RWPE2 (cell line): ENCODE measurements at regions not wholly inside any gene's neighbourhood (a gene's known extent, or its start where the extent isn't known, plus 50 kb on each side); places are given as distances from the start of the nearest gene placed in this dataset.

ENCODE experiments used
- ATAC-seq: fragments of 200-7000 bp; cut with Tn5 transposase; 3 replicates; pipeline ENCODE4 v1.9.1; 2021; ENCODE audit warnings: low read depth
- DNase-seq: peaks from one replicate; pipeline ENCODE4 v3.0.0-alpha.2; 2020; ENCODE audit warnings: low spot score
- H3K27ac ChIP-seq: fragments of 450-650 bp; 2 replicates; pipeline ENCODE4 v1.5.1; 2017; ENCODE audit warnings: mild to moderate bottlenecking; ENCODE audit not compliant: poor library complexity, severe bottlenecking
- H3K27me3 ChIP-seq: fragments of 250-450 bp; sonication (Bioruptor Pico); 2 replicates; pipeline ENCODE4 v1.5.1; 2021; ENCODE audit warnings: mild to moderate bottlenecking, moderate library complexity; ENCODE audit not compliant: insufficient read depth, poor library complexity, severe bottlenecking
- H3K36me3 ChIP-seq: fragments of 250-450 bp; sonication (Bioruptor Pico); 2 replicates; pipeline ENCODE4 v1.5.1; 2020; ENCODE audit warnings: low read depth, mild to moderate bottlenecking, moderate library complexity
- H3K4me1 ChIP-seq: fragments of 250-450 bp; sonication (Bioruptor Pico); 2 replicates; pipeline ENCODE4 v1.5.1; 2021; ENCODE audit warnings: mild to moderate bottlenecking, moderate library complexity; ENCODE audit not compliant: insufficient read depth, poor library complexity, severe bottlenecking
- H3K4me3 ChIP-seq: fragments of 250-450 bp; sonication (Bioruptor Pico); 2 replicates; pipeline ENCODE4 v1.5.1; 2021; ENCODE audit warnings: mild to moderate bottlenecking, moderate library complexity; ENCODE audit not compliant: severe bottlenecking
- H3K9me3 ChIP-seq: fragments of 250-450 bp; sonication (Bioruptor Pico); 2 replicates; pipeline ENCODE4 v1.5.1; 2021; ENCODE audit warnings: mild to moderate bottlenecking, moderate library complexity; ENCODE audit not compliant: severe bottlenecking
- TF ChIP-seq, protein P1 (sequence below): fragments of 450-650 bp; IDR thresholded peaks from one replicate; pipeline ENCODE4 v1.5.1; 2017; ENCODE audit warnings: mild to moderate bottlenecking, moderate library complexity; ENCODE audit not compliant: poor library complexity, severe bottlenecking

DNA sequence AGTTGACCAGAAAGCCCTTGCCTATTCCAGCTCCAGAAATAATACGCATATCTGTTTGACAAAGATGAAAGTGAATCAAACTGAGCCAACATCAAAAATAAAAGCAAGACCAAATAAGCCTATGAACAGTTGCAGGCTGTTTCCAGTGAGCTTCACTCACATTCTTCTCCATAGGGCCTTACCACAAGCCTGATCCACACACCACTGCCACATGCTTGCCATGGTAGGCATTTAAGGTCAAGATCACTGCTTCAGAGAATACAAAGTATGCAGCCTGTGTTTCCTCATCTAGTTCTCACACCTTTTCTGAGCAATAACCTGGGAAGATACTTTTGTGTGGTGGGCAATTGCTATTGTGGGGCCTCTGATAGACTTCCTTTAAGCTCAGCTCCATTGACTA is 1060.2 kb downstream of the CDH11 start:
- ATAC-seq (no peak), DNase-seq (no peak)
- no peaks in the 10 kb centered on the region for H3K27me3 ChIP-seq
- H3K36me3 ChIP-seq: no peaks in the 10 kb centered on the region
- H3K4me1 ChIP-seq: no peaks in the 10 kb centered on the region
- no peak overlapping the region for H3K4me3 ChIP-seq
- TF ChIP-seq, protein P1, sequence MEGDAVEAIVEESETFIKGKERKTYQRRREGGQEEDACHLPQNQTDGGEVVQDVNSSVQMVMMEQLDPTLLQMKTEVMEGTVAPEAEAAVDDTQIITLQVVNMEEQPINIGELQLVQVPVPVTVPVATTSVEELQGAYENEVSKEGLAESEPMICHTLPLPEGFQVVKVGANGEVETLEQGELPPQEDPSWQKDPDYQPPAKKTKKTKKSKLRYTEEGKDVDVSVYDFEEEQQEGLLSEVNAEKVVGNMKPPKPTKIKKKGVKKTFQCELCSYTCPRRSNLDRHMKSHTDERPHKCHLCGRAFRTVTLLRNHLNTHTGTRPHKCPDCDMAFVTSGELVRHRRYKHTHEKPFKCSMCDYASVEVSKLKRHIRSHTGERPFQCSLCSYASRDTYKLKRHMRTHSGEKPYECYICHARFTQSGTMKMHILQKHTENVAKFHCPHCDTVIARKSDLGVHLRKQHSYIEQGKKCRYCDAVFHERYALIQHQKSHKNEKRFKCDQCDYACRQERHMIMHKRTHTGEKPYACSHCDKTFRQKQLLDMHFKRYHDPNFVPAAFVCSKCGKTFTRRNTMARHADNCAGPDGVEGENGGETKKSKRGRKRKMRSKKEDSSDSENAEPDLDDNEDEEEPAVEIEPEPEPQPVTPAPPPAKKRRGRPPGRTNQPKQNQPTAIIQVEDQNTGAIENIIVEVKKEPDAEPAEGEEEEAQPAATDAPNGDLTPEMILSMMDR: no peak
- H3K27ac ChIP-seq: no peak overlapping the region
- no peaks in the 10 kb centered on the region for H3K9me3 ChIP-seq

DNA sequence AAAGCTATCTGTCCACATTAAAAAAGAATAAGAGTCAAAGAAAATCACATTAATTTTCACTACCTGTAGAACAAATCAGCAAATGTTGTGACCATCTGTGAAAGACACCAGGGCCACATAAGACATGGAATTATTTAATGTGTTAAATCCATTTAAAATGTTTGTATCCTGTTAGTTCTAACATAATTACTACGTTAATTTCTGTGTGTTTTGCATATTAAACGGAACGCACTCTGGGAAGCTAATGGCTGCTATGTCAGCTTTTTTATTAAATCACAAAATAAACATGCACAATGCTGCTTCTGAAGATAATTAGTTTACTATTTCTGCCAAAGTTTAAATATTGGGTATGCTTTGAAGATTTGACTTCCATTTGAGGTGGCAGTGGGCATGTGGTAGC is 1061.2 kb downstream of the CDH11 start:
- Histone ChIP-seq H3K27ac (no peak overlapping the region), H3K4me1 (no peaks in the 10 kb centered on the region), H3K27me3 (no peaks in the 10 kb centered on the region), H3K4me3 (no peak overlapping the region), H3K36me3 (no peaks in the 10 kb centered on the region), H3K9me3 (no peaks in the 10 kb centered on the region)
- DNase-seq (no peak), ATAC-seq (no peak)
- TF ChIP-seq, protein P1: no peak

DNA sequence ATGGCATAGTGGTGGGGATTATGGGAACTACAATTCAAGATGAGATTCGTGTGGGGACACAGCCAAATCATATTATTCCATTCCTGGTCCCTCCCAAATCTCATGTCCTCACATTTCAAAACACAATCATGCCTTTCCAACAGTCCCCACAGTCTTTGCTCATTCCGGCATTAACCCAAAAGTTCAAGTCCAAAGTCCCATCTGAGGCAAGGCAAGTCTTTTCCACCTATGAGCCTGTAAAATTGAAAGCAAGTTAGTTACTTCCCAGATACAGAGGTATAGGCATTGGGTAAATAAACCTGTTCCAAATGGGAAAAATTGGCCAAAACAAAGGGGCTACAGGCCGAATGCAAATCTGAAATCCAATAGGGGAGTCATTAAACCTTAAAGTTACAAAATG is 1063.2 kb downstream of the CDH11 start:
- no peak for ATAC-seq

DNA sequence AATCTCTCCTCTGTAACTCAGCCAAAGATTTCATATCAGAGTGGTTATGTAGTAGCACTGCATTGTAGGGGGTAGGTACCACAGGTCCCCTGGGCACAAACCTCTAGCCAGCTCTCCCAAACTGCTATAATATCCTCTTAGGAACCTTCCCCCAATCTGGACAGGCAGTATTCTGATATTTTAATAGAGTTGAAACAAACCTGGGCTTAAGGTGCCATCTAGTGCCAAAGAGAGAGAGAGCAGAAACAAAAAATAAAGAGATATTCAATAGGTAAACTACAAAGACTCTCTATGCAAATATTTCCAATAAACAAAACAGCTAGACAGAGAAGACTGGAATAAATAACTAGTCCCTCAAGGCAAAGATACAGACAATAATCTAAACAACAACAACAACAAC is 1070.0 kb downstream of the CDH11 start:
- Histone ChIP-seq H3K27ac (no peak overlapping the region), H3K27me3 (peaks cover 7% of the 10 kb centered on the region), H3K9me3 (no peaks in the 10 kb centered on the region), H3K36me3 (no peaks in the 10 kb centered on the region), H3K4me1 (no peaks in the 10 kb centered on the region), H3K4me3 (no peak overlapping the region)
- TF ChIP-seq, protein P1: peak; percentile 49
- ATAC-seq: no peak; the same call in 2 of the 3 replicates
- DNase-seq: no peak

More for the DNA sequence above, 1063.2 kb downstream of the CDH11 start:
- H3K9me3 ChIP-seq: no peaks in the 10 kb centered on the region
- no peak for DNase-seq
- H3K27ac ChIP-seq: no peak overlapping the region
- TF ChIP-seq, protein P1: no peak
- no peak overlapping the region for H3K4me3 ChIP-seq
- no peaks in the 10 kb centered on the region for H3K4me1 ChIP-seq
- no peaks in the 10 kb centered on the region for H3K27me3 ChIP-seq
- no peaks in the 10 kb centered on the region for H3K36me3 ChIP-seq

DNA sequence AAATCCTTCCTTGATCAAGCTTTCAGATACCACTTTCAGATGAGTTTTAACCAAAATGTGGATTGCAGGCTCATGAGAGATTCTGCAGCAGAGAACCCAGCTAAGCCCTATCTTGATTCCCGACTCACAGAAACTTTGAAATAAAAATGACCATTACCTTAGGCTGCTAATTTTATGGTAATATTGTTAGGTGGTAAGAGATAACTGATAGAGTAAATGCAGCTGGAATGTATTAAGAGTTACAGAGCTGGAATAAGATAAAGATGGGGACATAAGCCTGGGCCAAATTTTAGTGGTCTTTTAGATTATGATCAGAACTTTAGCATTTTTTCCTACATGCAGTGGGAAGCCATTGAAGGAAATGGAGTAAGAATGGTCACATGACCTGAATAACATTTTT is 1074.0 kb downstream of the CDH11 start:
- H3K27me3 ChIP-seq: peaks cover 7% of the 10 kb centered on the region
- no peaks in the 10 kb centered on the region for H3K36me3 ChIP-seq
- no peak overlapping the region for H3K27ac ChIP-seq
- no peaks in the 10 kb centered on the region for H3K4me1 ChIP-seq
- H3K4me3 ChIP-seq: no peak overlapping the region
- TF ChIP-seq, protein P1: no peak
- ATAC-seq (no peak), DNase-seq (no peak)
- H3K9me3 ChIP-seq: no peaks in the 10 kb centered on the region
